Neural cell (in vitro differentiated cells): ENCODE measurements at regions not wholly inside any gene's neighbourhood (a gene's known extent, or its start where the extent isn't known, plus 50 kb on each side); places are given as distances from the start of the nearest gene placed in this dataset.

Source experiments
- H2AFZ ChIP-seq: fragments of 200-600, 300-800 bp; sonication (generic), shearing (Covaris generic); 2 replicates; pipeline ENCODE4 v1.6.0; 2014; ENCODE audit warnings: low read depth, mild to moderate bottlenecking, antibody characterized with exemption, low read length, moderate library complexity
- H3F3A ChIP-seq: fragments of 200-600 bp; shearing (Covaris generic); 2 replicates; pipeline ENCODE4 v1.6.1; 2016; ENCODE audit warnings: mild to moderate bottlenecking, moderate library complexity, mixed read lengths, antibody characterized with exemption, low read length; ENCODE audit not compliant: insufficient read depth, poor library complexity, severe bottlenecking
- H3K27ac ChIP-seq: fragments of 200-600, 300-800 bp; sonication (generic), shearing (Covaris generic); 2 replicates; pipeline ENCODE4 v1.5.1; 2014; ENCODE audit warnings: mild to moderate bottlenecking, low read length, moderate library complexity
- H3K27me3 ChIP-seq: fragments of 300-800, 200-600 bp; sonication (generic), shearing (Covaris generic); 2 replicates; pipeline ENCODE4 v1.6.0; 2014; ENCODE audit warnings: mild to moderate bottlenecking, low read depth, low read length, moderate library complexity; ENCODE audit not compliant: insufficient read depth
- H3K36me3 ChIP-seq: fragments of 300-800, 200-600 bp; sonication (generic), shearing (Covaris generic); 2 replicates; pipeline ENCODE4 v1.5.1; 2014; ENCODE audit warnings: mild to moderate bottlenecking, antibody characterized with exemption, low read length, moderate library complexity; ENCODE audit not compliant: insufficient read depth
- H3K4me2 ChIP-seq: fragments of 300-800, 200-600 bp; sonication (generic), shearing (Covaris generic); 2 replicates; pipeline ENCODE4 v1.6.0; 2014; ENCODE audit warnings: mild to moderate bottlenecking, low read length
- H3K4me3 ChIP-seq: fragments of 300-800, 200-600 bp; sonication (generic), shearing (Covaris generic); 2 replicates; pipeline ENCODE4 v1.5.1; 2014; ENCODE audit warnings: mild to moderate bottlenecking, low read length, moderate library complexity
- H3K79me2 ChIP-seq: fragments of 200-600 bp; shearing (Covaris generic); replicated peaks from 2 replicates; pipeline ENCODE4 v1.6.0; 2014; ENCODE audit warnings: mild to moderate bottlenecking, low read length, moderate library complexity; ENCODE audit not compliant: insufficient read depth
- H3K9ac ChIP-seq: fragments of 300-800, 200-600 bp; sonication (generic), shearing (Covaris generic); 2 replicates; pipeline ENCODE4 v1.6.1; 2016; ENCODE audit warnings: mild to moderate bottlenecking, low read length, mixed read lengths
- H3K9me2 ChIP-seq: fragments of 200-600 bp; shearing (Covaris generic); 2 replicates; pipeline ENCODE4 v1.6.1; 2016; ENCODE audit warnings: mild to moderate bottlenecking, low read length, mixed read lengths; ENCODE audit not compliant: insufficient read depth
- H3K9me3 ChIP-seq: fragments of 200-600, 300-800 bp; sonication (generic), shearing (Covaris generic); 2 replicates; pipeline ENCODE4 v1.6.1; 2016; ENCODE audit warnings: mild to moderate bottlenecking, mixed run types, low read length, moderate library complexity, mixed read lengths
- H4K20me1 ChIP-seq: fragments of 200-600 bp; shearing (Covaris generic); 2 replicates; pipeline ENCODE4 v1.6.1; 2016; ENCODE audit warnings: mild to moderate bottlenecking, mixed run types; ENCODE audit not compliant: insufficient read depth
- EP300 ChIP-seq: fragments of 450-650 bp; conservative IDR thresholded peaks from 2 replicates; pipeline ENCODE4 v1.6.1; 2014; ENCODE audit warnings: antibody characterized with exemption, mild to moderate bottlenecking, moderate library complexity; ENCODE audit not compliant: poor library complexity, severe bottlenecking
- EZH2 ChIP-seq: fragments of 200-600, 300-800 bp; shearing (Covaris generic), sonication (generic); IDR thresholded peaks from 2 replicates; pipeline ENCODE4 v1.6.1; 2014; ENCODE audit warnings: antibody characterized with exemption, low read length, borderline replicate concordance, mild to moderate bottlenecking; ENCODE audit not compliant: insufficient read depth, poor library complexity, severe bottlenecking
- MXI1 ChIP-seq: fragments of 450-650 bp; conservative IDR thresholded peaks from 2 replicates; pipeline ENCODE4 v1.6.1; 2014; ENCODE audit warnings: antibody characterized with exemption, mild to moderate bottlenecking; ENCODE audit not compliant: poor library complexity, severe bottlenecking
- POLR2AphosphoS5 ChIP-seq: IDR thresholded peaks from 2 replicates; pipeline ENCODE4 v1.6.1; 2012
- RAD21 ChIP-seq: fragments of 450-650 bp; conservative IDR thresholded peaks from 2 replicates; pipeline ENCODE4 v1.6.1; 2014; ENCODE audit warnings: antibody characterized with exemption, mild to moderate bottlenecking, moderate library complexity
- SMC3 ChIP-seq: fragments of 450-650 bp; conservative IDR thresholded peaks from 2 replicates; pipeline ENCODE4 v1.6.1; 2014; ENCODE audit warnings: antibody characterized with exemption, mild to moderate bottlenecking, moderate library complexity; ENCODE audit not compliant: poor library complexity
- TAF1 ChIP-seq: IDR thresholded peaks from 2 replicates; pipeline ENCODE4 v1.6.1; 2012; ENCODE audit warnings: low read depth
- TF ChIP-seq, protein P1 (sequence below): IDR thresholded peaks from 2 replicates; pipeline ENCODE4 v1.6.1; 2012; ENCODE audit warnings: borderline replicate concordance
- TF ChIP-seq, protein P2 (sequence below): fragments of 450-650 bp; IDR thresholded peaks from 2 replicates; pipeline ENCODE4 v1.5.1; 2014; ENCODE audit warnings: antibody characterized with exemption, mild to moderate bottlenecking, moderate library complexity; ENCODE audit not compliant: poor library complexity, severe bottlenecking

DNA sequence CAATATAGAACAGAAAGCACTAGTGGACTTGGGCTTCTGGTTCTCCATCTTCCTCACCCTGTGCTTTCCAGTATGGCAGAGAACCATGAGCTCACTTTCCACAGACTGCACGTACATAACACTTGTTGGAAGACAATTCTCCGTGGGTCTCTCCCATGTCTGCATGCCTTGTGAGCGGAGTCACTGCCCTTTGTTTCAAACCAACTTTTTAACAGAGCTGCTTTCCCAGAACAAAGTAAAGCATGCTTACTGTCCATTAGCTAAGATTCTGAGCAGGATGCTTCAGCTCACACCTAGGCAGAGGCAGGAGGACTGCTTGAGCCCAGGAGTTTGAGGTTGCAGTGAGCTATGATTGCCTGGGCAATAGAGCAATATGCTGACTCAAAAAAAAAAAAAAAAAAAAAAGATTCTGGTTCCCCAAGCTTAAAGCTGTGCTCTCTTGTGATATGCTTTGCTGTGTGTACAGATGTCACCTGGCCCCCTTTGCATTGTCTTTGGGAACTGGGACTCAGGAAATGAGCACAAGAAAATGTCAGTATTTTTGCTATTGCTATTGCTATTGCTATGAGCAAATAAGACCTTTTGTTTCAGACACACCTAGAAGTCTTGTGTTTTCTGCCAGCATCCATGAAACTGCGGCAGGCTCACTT, 54.6 kb upstream of the PTGR2 start:
- H2AFZ ChIP-seq: no peak overlapping the region
- TF ChIP-seq TAF1 (no peak), EZH2 (no peak), POLR2AphosphoS5 (no peak), RAD21 (no peak), MXI1 (no peak), SMC3 (no peak), EP300 (no peak)
- TF ChIP-seq, protein P1, sequence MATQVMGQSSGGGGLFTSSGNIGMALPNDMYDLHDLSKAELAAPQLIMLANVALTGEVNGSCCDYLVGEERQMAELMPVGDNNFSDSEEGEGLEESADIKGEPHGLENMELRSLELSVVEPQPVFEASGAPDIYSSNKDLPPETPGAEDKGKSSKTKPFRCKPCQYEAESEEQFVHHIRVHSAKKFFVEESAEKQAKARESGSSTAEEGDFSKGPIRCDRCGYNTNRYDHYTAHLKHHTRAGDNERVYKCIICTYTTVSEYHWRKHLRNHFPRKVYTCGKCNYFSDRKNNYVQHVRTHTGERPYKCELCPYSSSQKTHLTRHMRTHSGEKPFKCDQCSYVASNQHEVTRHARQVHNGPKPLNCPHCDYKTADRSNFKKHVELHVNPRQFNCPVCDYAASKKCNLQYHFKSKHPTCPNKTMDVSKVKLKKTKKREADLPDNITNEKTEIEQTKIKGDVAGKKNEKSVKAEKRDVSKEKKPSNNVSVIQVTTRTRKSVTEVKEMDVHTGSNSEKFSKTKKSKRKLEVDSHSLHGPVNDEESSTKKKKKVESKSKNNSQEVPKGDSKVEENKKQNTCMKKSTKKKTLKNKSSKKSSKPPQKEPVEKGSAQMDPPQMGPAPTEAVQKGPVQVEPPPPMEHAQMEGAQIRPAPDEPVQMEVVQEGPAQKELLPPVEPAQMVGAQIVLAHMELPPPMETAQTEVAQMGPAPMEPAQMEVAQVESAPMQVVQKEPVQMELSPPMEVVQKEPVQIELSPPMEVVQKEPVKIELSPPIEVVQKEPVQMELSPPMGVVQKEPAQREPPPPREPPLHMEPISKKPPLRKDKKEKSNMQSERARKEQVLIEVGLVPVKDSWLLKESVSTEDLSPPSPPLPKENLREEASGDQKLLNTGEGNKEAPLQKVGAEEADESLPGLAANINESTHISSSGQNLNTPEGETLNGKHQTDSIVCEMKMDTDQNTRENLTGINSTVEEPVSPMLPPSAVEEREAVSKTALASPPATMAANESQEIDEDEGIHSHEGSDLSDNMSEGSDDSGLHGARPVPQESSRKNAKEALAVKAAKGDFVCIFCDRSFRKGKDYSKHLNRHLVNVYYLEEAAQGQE: no peak
- TF ChIP-seq, protein P2, sequence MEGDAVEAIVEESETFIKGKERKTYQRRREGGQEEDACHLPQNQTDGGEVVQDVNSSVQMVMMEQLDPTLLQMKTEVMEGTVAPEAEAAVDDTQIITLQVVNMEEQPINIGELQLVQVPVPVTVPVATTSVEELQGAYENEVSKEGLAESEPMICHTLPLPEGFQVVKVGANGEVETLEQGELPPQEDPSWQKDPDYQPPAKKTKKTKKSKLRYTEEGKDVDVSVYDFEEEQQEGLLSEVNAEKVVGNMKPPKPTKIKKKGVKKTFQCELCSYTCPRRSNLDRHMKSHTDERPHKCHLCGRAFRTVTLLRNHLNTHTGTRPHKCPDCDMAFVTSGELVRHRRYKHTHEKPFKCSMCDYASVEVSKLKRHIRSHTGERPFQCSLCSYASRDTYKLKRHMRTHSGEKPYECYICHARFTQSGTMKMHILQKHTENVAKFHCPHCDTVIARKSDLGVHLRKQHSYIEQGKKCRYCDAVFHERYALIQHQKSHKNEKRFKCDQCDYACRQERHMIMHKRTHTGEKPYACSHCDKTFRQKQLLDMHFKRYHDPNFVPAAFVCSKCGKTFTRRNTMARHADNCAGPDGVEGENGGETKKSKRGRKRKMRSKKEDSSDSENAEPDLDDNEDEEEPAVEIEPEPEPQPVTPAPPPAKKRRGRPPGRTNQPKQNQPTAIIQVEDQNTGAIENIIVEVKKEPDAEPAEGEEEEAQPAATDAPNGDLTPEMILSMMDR: no peak

DNA sequence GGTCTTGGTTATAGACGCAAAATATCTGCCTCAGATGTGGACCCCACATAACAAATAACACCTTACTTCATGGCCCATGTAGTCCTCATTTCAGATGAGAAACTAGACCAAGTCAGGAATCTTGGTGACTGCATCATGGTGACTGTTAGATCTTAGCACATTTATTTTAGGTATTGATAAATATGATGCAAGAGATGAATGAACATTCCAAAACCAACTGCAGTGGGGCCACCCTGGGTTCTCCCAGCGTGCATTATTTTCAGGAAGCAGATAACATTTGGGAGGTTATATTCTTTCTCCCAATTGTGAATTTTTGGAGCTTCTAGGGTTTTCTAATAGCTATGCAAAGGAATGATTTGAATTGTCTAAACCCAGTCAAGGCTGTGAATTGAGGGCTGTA, 55.2 kb upstream of the PTGR2 start:
- TF ChIP-seq MXI1: no peak
- Histone ChIP-seq H3K4me2 (no peak overlapping the region), H3K27me3 (no peaks in the 10 kb centered on the region), H3F3A (no peaks in the 10 kb centered on the region), H3K4me3 (no peak overlapping the region), H3K9ac (no peak overlapping the region), H4K20me1 (no peaks in the 10 kb centered on the region), H3K79me2 (no peaks in the 10 kb centered on the region), H3K9me3 (no peaks in the 10 kb centered on the region), H2AFZ (no peak overlapping the region), H3K27ac (no peak overlapping the region), H3K36me3 (no peaks in the 10 kb centered on the region), H3K9me2 (no peaks in the 10 kb centered on the region)

More for the DNA sequence above, 54.6 kb upstream of the PTGR2 start:
- no peaks in the 10 kb centered on the region for H3K27me3 ChIP-seq
- H3K79me2 ChIP-seq: no peaks in the 10 kb centered on the region
- H4K20me1 ChIP-seq: no peaks in the 10 kb centered on the region
- no peaks in the 10 kb centered on the region for H3K9me3 ChIP-seq
- H3K36me3 ChIP-seq: no peaks in the 10 kb centered on the region
- no peak overlapping the region for H3K4me2 ChIP-seq
- H3K4me3 ChIP-seq: no peak overlapping the region
- H3K9me2 ChIP-seq: no peaks in the 10 kb centered on the region
- no peak overlapping the region for H3K27ac ChIP-seq
- no peaks in the 10 kb centered on the region for H3F3A ChIP-seq
- H3K9ac ChIP-seq: no peak overlapping the region

DNA sequence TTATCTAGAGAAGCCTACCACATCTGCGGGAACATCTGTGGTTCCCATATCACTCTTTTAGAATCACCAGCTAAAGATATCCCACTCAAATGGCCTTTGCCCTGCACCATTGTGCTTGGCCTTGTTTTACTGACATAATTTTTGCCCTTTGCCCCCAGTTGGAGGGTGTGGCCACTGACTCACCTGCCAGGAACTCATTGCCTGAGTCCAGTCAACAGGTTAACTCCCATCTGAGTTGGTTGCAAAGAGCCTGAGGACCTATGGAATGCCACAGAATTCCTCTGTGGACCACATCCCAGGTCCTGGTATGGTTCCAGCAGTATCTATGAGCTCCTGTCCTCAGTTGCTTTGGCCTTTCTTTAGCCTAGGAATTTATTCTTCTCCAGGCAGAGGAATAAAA, 55.7 kb upstream of the PTGR2 start:
- H3K36me3 ChIP-seq: no peaks in the 10 kb centered on the region
- no peaks in the 10 kb centered on the region for H3K9me3 ChIP-seq
- H3K4me2 ChIP-seq: no peak overlapping the region
- H3K9ac ChIP-seq: no peak overlapping the region
- H3K27me3 ChIP-seq: no peaks in the 10 kb centered on the region
- H4K20me1 ChIP-seq: no peaks in the 10 kb centered on the region
- no peak overlapping the region for H2AFZ ChIP-seq
- H3K27ac ChIP-seq: no peak overlapping the region
- H3K4me3 ChIP-seq: no peak overlapping the region
- no peaks in the 10 kb centered on the region for H3K9me2 ChIP-seq
- no peaks in the 10 kb centered on the region for H3F3A ChIP-seq
- no peaks in the 10 kb centered on the region for H3K79me2 ChIP-seq
- TF ChIP-seq TAF1 (no peak), EP300 (no peak), EZH2 (no peak)
- TF ChIP-seq, protein P1: no peak
